Activated CD4-positive, alpha-beta memory T cell treated with anti-CD3 and anti-CD28 coated beads, Interleukin-2, amount 10 ng/mL, durations not matched to agents 7 days and 5 days (primary cell): ENCODE measurements at regions not wholly inside any gene's neighbourhood (a gene's known extent, or its start where the extent isn't known, plus 50 kb on each side); places are given as distances from the start of the nearest gene placed in this dataset.

Experiments
- CTCF ChIA-PET: fragments of 350-600 bp; sonication (Branson Sonifier 250); formaldehyde crosslinking; loops from one replicate; lab custom pipeline; 2021; ENCODE audit warnings: antibody characterized with exemption, inconsistent platforms; lab: Charles Lee
- POLR2A ChIA-PET: fragments of 350-600 bp; sonication (Branson Sonifier 250); formaldehyde crosslinking; loops from one replicate; lab custom pipeline; 2021; ENCODE audit warnings: antibody characterized with exemption; lab: Charles Lee
- DNase-seq: peaks from one replicate; pipeline ENCODE4 v3.0.0-alpha.2; 2020
- H3K27ac Mint-ChIP-seq: one replicate; pipeline ENCODE4 v1.8.0; 2021; ENCODE audit warnings: mild to moderate bottlenecking, mixed read lengths
- H3K27me3 Mint-ChIP-seq: one replicate; pipeline ENCODE4 v1.8.0; 2021; ENCODE audit warnings: mixed read lengths
- H3K36me3 Mint-ChIP-seq: one replicate; pipeline ENCODE4 v1.8.0; 2021; ENCODE audit warnings: low read depth, mixed read lengths
- H3K4me1 Mint-ChIP-seq: one replicate; pipeline ENCODE4 v1.8.0; 2021; ENCODE audit warnings: mixed read lengths
- H3K4me3 Mint-ChIP-seq: one replicate; pipeline ENCODE4 v1.8.0; 2021; ENCODE audit warnings: mild to moderate bottlenecking, mixed read lengths
- H3K9me3 Mint-ChIP-seq: one replicate; pipeline ENCODE4 v1.8.0; 2021; ENCODE audit warnings: mixed read lengths

GRCh38 chr3:59542276-59542675, 492.5 kb upstream of the CFAP20DC start:
- Mint-ChIP-seq H3K9me3 (no peaks in the 10 kb centered on the region), H3K4me3 (no peak overlapping the region)

GRCh38 chr3:59540696-59541095, 490.9 kb upstream of the CFAP20DC start:
- no peak overlapping the region for H3K27ac Mint-ChIP-seq

More at GRCh38 chr3:59542276-59542675, 492.5 kb upstream of the CFAP20DC start:
- Mint-ChIP-seq H3K27ac (no peak overlapping the region), H3K36me3 (no peaks in the 10 kb centered on the region), H3K27me3 (no peaks in the 10 kb centered on the region), H3K4me1 (peaks cover 17% of the 10 kb centered on the region)
- ChIA-PET CTCF (no interaction called here), POLR2A (no interaction called here)
- no peak for DNase-seq

GRCh38 chr3:59540241-59540640, 490.4 kb upstream of the CFAP20DC start:
- POLR2A ChIA-PET, result no interaction called here

More at GRCh38 chr3:59540696-59541095, 490.9 kb upstream of the CFAP20DC start:
- DNase-seq, result no peak
- H3K4me3 Mint-ChIP-seq, result no peak overlapping the region
- H3K36me3 Mint-ChIP-seq, result no peaks in the 10 kb centered on the region
- no peaks in the 10 kb centered on the region for H3K27me3 Mint-ChIP-seq
- CTCF ChIA-PET, result no interaction called here
- H3K9me3 Mint-ChIP-seq, result no peaks in the 10 kb centered on the region
- POLR2A ChIA-PET, result no interaction called here
- H3K4me1 Mint-ChIP-seq, result peaks cover 17% of the 10 kb centered on the region

GRCh38 chr3:59538753-59539432, 489.1 kb upstream of the CFAP20DC start:
- ChIA-PET CTCF (no interaction called here), POLR2A (no interaction called here)
- no peak for DNase-seq
- Mint-ChIP-seq H3K9me3 (no peaks in the 10 kb centered on the region), H3K36me3 (no peaks in the 10 kb centered on the region), H3K27ac (no peak overlapping the region), H3K4me1 (peaks cover 17% of the 10 kb centered on the region), H3K27me3 (no peaks in the 10 kb centered on the region), H3K4me3 (no peak overlapping the region)

More at GRCh38 chr3:59540241-59540640, 490.4 kb upstream of the CFAP20DC start:
- Mint-ChIP-seq H3K36me3 (no peaks in the 10 kb centered on the region), H3K4me3 (no peak overlapping the region), H3K4me1 (peaks cover 17% of the 10 kb centered on the region), H3K9me3 (no peaks in the 10 kb centered on the region), H3K27me3 (no peaks in the 10 kb centered on the region), H3K27ac (no peak overlapping the region)
- CTCF ChIA-PET, result no interaction called here
- DNase-seq, result no peak

- Mint-ChIP-seq H3K9me3 (no peaks in the 10 kb centered on the region), H3K27ac (no peak overlapping the region), H3K36me3 (no peaks in the 10 kb centered on the region), H3K4me3 (no peak overlapping the region), H3K27me3 (no peaks in the 10 kb centered on the region), H3K4me1 (peaks cover 7% of the 10 kb centered on the region)
- DNase-seq, result no peak
- CTCF ChIA-PET, result no interaction called here
- POLR2A ChIA-PET, result interaction anchor here (0.9 kb wide), 1 partner anchor 18 kb away, joined by 3 read pairs; no protein-coding TSS in a partner anchor
These were observed 486.0 kb upstream of the CFAP20DC start for GRCh38 chr3:59535791-59536221.

- no peak for DNase-seq
- Mint-ChIP-seq H3K27ac (no peak overlapping the region), H3K4me3 (no peak overlapping the region), H3K36me3 (peaks cover 2% of the 10 kb centered on the region), H3K27me3 (no peaks in the 10 kb centered on the region), H3K9me3 (peaks cover 3% of the 10 kb centered on the region), H3K4me1 (peaks cover 11% of the 10 kb centered on the region)
- CTCF ChIA-PET, result no interaction called here
- POLR2A ChIA-PET, result no interaction called here
These were observed 482.2 kb upstream of the CFAP20DC start for GRCh38 chr3:59531994-59532393.

- H3K4me1 Mint-ChIP-seq, result peaks cover 16% of the 10 kb centered on the region
- ChIA-PET POLR2A (no interaction called here), CTCF (no interaction called here)
- no peaks in the 10 kb centered on the region for H3K27me3 Mint-ChIP-seq
- H3K9me3 Mint-ChIP-seq, result peaks cover 3% of the 10 kb centered on the region
- H3K4me3 Mint-ChIP-seq, result no peak overlapping the region
- H3K27ac Mint-ChIP-seq, result no peak overlapping the region
- peaks cover 2% of the 10 kb centered on the region for H3K36me3 Mint-ChIP-seq
- DNase-seq, result no peak
These were observed 481.4 kb upstream of the CFAP20DC start for GRCh38 chr3:59531066-59531745.

- peaks cover 2% of the 10 kb centered on the region for H3K27me3 Mint-ChIP-seq
- no peak for DNase-seq
- H3K27ac Mint-ChIP-seq, result no peak overlapping the region
- CTCF ChIA-PET, result interaction anchor here (0.5 to 0.7 kb wide), 2 partner anchors 9 to 364 kb away, joined by 3 read pairs; no protein-coding TSS in a partner anchor
- POLR2A ChIA-PET, result no interaction called here
- H3K9me3 Mint-ChIP-seq, result peaks cover 10% of the 10 kb centered on the region
- H3K36me3 Mint-ChIP-seq, result peaks cover 8% of the 10 kb centered on the region
- H3K4me1 Mint-ChIP-seq, result peaks cover 16% of the 10 kb centered on the region
- no peak overlapping the region for H3K4me3 Mint-ChIP-seq
These were observed 478.4 kb upstream of the CFAP20DC start for GRCh38 chr3:59528251-59528650.

- CTCF ChIA-PET, result interaction anchor here (0.6 to 0.7 kb wide), 2 partner anchors 10 to 331 kb away, joined by 3 read pairs; no protein-coding TSS in a partner anchor
- Mint-ChIP-seq H3K9me3 (peaks cover 10% of the 10 kb centered on the region), H3K4me1 (peaks cover 16% of the 10 kb centered on the region), H3K36me3 (peaks cover 8% of the 10 kb centered on the region), H3K27me3 (peaks cover 2% of the 10 kb centered on the region), H3K27ac (no peak overlapping the region), H3K4me3 (no peak overlapping the region)
- DNase-seq, result no peak
- POLR2A ChIA-PET, result no interaction called here
These were observed 477.7 kb upstream of the CFAP20DC start for GRCh38 chr3:59527493-59527892.

GRCh38 chr3:59526999-59527398, 477.2 kb upstream of the CFAP20DC start:
- Mint-ChIP-seq H3K4me1 (peaks cover 16% of the 10 kb centered on the region), H3K4me3 (no peak overlapping the region), H3K9me3 (peaks cover 14% of the 10 kb centered on the region), H3K27me3 (peaks cover 2% of the 10 kb centered on the region), H3K27ac (no peak overlapping the region), H3K36me3 (peaks cover 8% of the 10 kb centered on the region)
- ChIA-PET POLR2A (no interaction called here), CTCF (interaction anchor here (0.6 kb wide), 1 partner anchor 331 kb away, joined by 3 read pairs; no protein-coding TSS in a partner anchor)
- no peak for DNase-seq

GRCh38 chr3:59522550-59522949, 472.7 kb upstream of the CFAP20DC start:
- DNase-seq, result no peak
- Mint-ChIP-seq H3K9me3 (peaks cover 11% of the 10 kb centered on the region), H3K36me3 (peaks cover 6% of the 10 kb centered on the region), H3K27ac (no peak overlapping the region), H3K4me1 (peaks cover 11% of the 10 kb centered on the region), H3K27me3 (peaks cover 2% of the 10 kb centered on the region), H3K4me3 (no peak overlapping the region)
- ChIA-PET POLR2A (no interaction called here), CTCF (no interaction called here)

- Mint-ChIP-seq H3K4me3 (no peak overlapping the region), H3K27me3 (peaks cover 4% of the 10 kb centered on the region), H3K9me3 (peaks cover 7% of the 10 kb centered on the region), H3K4me1 (no peaks in the 10 kb centered on the region), H3K36me3 (no peaks in the 10 kb centered on the region), H3K27ac (no peak overlapping the region)
- CTCF ChIA-PET, result no interaction called here
- no peak for DNase-seq
- POLR2A ChIA-PET, result no interaction called here
These were observed 469.3 kb upstream of the CFAP20DC start for GRCh38 chr3:59519094-59519493.

GRCh38 chr3:59518283-59519055, 468.6 kb upstream of the CFAP20DC start:
- CTCF ChIA-PET, result no interaction called here
- POLR2A ChIA-PET, result interaction anchor here (1.3 kb wide), 1 partner anchor 17 kb away, joined by 3 read pairs; no protein-coding TSS in a partner anchor
- H3K27ac Mint-ChIP-seq, result no peak overlapping the region
- H3K4me3 Mint-ChIP-seq, result no peak overlapping the region
- no peaks in the 10 kb centered on the region for H3K36me3 Mint-ChIP-seq
- H3K9me3 Mint-ChIP-seq, result peaks cover 5% of the 10 kb centered on the region
- H3K27me3 Mint-ChIP-seq, result peaks cover 4% of the 10 kb centered on the region
- no peak for DNase-seq
- no peaks in the 10 kb centered on the region for H3K4me1 Mint-ChIP-seq
